HS-27A (cell line): ENCODE measurements at regions not wholly inside any gene's neighbourhood (a gene's known extent, or its start where the extent isn't known, plus 50 kb on each side); places are given as distances from the start of the nearest gene placed in this dataset.
A peak's percentile ranks its signal among the peaks of the same experiment; 100 is the strongest.

Experiments
- DNase-seq: peaks from one replicate; pipeline ENCODE4 v3.0.0-alpha.2; 2012; ENCODE audit warnings: low read depth, missing footprints

GRCh38 chr3:194067949-194068362, 68.0 kb upstream of the HES1 start:
- no peak for DNase-seq

DNA sequence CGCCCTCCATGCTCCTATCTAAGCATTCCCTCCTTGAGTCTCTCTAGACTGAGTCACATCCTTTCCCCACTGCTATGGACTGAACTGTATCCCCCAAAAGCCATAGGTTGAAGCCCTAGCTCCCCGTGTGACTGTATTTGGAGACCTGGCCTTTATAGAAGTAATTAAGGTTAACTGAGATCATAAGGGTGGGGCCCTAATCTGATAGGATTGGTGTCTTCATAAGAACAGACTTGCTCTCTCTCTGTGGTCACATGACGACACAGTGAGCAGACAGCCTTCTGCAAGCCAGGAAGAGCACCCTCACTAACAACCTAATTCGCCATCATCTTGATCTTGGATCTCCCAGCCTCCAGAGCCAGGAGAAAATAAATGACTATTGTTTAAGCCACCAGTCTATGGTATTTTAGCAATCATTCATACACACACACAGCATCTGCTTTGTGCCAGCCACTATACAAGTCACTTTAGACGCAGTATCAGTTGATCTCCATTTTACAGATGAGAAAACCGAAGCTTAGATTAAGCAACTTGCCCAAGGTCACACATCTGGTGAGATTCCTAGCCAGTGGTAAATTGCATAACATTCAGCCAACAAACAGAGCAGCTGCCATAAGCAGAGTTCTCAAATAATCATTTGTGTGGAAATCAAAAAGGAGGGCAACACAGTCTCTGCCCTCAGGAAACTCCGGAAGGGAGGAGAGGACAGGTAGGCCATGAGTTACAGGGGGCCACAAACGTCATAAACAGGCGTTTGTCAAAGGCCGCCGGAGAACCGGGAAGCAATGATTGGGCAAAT, 66.3 kb upstream of the HES1 start:
- no peak for DNase-seq

GRCh38 chr3:194070220-194070633, 65.7 kb upstream of the HES1 start:
- no peak for DNase-seq

- peak; percentile 47 for DNase-seq
Measured at GRCh38 chr3:194070634-194071409, 65.1 kb upstream of the HES1 start.

DNA sequence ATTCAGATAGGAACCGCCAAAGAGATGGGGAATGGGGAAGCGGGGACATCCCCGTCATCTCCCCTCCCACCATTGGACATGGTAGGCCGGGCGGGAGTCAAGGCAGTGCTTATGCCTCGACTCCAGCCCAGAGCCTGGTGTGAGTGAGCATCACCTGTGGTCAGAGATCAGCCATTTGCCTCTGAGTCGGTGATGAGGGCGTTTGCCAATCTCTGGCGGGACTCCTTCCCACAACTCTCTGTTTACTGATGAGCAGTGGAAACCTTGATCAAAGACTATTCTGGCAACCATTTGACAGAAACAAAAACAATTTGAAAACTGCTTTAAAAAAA, 63.9 kb upstream of the HES1 start:
- no peak for DNase-seq

DNA sequence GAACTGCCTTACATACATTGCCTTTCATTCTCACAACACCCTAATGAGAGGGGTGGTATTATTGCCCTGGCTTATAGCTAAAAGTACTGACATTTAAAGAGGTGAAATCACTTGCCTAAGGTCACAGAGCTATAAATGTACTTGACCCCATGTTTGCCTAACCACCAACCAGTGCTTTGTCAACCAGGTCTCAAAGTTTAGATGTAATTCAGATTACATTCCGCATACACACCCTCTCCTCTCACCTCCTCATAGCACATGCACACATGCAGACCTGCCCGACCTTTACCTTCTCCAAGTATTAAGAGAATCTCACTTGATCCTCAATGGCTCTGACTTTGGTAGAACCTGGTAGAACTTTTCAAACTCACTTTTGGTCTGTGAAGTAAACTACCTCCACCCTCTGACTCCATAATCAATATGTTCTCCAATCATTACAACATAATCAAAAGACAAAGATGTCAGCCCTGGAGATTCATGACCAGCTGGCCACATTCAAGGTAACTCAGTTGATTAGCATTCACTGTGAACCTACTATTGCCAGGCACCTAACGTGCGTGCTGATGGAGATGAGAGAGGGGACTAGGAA, 63.2 kb upstream of the HES1 start:
- DNase-seq, result no peak

DNA sequence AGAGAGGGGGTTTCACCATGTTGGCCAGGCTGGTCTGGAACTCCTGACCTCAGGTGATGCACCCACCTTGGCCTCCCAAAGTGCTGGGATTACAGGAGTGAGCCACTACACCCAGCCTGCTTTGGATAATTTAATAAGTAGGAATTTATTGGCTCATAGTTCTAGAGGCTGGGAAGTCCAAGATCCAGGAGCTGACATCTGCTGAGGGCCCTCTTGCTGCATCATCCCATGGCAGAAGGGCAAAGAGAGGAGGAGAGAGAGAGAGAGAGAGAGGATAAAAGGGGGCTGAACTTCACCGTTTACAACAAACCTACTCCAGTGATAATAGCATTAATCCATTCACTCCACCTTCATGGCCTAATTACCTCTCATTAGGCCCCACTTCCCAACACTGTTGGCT, 62.0 kb upstream of the HES1 start:
- no peak for DNase-seq

GRCh38 chr3:194075088-194075615, 60.8 kb upstream of the HES1 start:
- no peak for DNase-seq

DNA sequence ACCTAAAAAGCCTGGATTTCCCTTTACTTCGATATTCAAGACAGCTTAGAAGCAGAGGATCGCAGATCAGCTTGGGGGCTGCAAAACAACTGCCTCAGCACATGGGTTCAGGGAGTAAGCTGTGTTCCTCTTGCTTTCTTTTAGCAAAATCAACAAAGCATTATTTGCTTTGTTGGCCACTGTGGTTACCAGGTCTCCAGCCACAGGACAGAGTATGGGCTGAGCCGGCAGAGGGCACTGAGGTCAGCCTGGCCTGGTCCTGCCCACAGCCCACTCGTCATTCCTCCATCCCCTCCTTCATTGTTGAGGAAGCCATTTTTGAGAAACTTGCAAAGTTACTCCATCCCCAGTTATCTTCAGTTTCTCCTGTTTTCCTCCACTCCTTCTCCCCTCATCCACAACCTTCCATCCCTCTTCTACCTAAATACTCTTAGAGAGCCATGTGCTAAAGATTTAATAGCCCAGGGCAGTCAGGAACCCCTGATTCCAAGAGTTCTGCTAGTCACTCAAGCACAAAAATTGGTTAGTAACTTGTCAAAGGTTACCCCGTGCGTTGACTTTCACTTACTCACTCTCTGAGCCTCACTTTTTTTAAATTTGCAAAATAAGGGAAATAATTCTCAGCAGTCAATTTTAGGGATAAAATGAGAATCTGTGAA, 60.0 kb upstream of the HES1 start:
- DNase-seq, result no peak

DNA sequence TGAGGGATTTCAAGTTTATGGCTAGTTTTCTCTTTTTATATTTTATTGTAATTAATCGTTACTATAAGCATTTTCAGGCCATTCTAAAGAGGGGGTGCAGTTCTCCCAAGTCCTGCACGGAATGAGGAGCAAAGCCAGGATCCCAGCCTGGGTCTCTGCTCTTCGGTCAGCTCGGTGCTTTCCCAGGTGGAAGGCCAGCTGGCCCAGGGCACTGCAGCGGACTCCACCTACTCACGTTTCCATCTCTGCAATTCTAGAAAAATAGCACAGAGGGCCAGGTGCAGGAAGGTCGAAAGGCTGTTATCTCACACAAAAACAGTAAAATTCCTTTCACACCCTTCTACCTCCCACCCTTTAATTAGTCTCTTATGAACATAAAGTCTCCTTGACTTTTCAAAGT, 59.5 kb upstream of the HES1 start:
- DNase-seq, result no peak

- DNase-seq, result no peak
Measured at GRCh38 chr3:194077602-194078001, 58.3 kb upstream of the HES1 start.

GRCh38 chr3:194078045-194078821, 57.7 kb upstream of the HES1 start:
- DNase-seq, result no peak

DNA sequence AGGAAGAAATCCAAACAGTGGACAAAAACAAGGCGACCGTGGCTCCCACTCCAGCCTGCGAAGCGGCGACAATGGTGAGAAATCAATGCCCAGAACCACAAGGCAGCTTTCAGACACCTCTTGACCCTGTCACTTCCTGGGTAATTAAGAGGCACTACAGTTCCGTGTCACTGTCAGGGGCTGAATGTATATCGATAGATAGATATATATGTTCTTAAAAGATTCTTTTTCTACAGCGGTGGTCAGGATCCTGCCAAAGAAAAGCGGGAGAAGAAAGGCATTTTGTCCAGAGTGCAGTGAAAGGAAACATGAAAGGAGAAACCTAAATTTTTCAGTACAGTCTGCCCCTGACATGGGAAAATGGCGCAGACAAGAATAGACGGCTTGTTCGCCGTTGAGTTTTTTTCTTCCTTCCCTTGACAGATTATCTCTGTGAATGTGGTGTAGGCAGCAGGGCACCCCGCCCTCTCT, 56.2 kb upstream of the HES1 start:
- DNase-seq, result no peak

DNA sequence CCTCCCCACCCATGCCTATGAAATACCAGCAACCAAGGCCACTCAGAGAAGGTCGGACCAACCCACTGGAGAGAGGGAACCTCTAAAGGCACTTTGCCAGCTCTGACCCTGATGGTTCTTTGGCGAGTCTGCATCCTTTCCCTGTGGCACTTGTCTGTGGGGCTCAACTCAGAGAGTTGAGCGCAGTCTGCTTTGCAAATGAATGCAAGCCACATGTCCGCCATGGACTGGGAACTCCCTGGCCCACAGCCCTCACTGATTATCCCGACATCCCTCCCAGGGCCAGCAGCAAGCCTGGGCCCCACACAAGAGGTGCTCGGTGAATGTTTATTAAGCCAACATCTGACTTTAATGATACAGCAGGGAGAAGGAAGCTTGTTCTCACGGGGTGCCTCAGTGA, 55.5 kb upstream of the HES1 start:
- DNase-seq, result no peak

GRCh38 chr3:194080913-194081800, 54.8 kb upstream of the HES1 start:
- no peak for DNase-seq

DNA sequence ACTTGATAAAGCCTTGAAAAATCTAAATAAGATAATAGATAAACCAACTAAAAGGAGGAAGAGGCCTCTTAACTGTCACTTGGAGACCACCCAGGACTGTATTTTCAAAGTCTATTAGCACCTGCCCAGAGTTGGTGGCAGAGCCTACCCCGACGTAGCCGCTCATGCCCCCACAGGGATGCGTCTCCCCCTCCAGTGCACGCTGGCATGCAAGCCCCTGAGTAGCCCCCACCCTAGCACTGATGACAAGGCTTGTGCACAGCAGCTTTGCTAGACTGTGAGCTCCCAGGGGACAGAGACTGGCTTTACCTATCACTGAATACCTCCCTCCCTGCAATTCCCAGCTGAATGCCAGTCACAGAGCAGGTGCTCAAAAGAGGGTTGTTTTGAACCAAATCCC, 54.1 kb upstream of the HES1 start:
- no peak for DNase-seq

DNA sequence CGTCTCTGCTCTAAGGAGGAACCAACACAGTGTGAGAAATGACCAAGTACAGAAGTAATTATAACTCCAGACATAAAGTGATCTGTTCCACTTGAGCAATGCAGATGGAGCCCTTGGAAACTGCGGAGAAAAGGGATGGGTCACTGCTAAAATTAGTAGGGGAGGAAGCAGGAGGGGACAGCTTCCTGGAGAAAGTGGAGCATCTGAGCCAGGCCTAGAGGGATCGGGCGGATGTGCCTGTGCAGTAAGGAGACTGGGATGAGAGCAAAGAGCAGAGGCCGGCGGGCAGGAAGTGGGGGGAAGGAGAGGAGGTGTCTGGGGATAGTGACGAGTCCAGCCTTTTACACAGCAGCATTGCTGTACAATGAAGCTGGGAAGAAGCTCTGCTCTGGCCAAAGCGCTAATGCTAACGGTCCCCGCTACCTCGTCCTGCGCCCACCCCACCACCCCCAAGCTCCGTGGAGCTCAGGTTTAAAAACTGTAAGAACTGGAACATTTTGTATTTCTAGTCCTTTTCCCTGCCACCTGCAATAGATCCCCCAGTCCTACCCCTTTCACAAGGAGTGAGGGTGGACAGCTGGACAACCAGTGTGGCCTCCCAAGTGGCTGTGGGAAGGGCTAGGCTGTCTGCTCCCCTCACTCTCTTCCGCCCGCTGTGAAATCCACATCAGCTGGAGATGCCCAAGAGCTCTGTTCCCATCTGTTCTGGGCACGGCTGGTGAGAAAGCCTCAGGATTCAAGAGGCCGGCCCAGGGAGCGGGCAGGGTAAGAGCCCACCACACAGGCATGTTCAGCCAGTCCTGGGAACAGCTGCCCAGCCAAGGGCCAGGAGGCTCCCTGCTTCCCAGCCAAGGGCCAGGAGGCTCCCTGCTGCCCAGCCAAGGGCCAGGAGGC, 53.0 kb upstream of the HES1 start:
- DNase-seq, result no peak

DNA sequence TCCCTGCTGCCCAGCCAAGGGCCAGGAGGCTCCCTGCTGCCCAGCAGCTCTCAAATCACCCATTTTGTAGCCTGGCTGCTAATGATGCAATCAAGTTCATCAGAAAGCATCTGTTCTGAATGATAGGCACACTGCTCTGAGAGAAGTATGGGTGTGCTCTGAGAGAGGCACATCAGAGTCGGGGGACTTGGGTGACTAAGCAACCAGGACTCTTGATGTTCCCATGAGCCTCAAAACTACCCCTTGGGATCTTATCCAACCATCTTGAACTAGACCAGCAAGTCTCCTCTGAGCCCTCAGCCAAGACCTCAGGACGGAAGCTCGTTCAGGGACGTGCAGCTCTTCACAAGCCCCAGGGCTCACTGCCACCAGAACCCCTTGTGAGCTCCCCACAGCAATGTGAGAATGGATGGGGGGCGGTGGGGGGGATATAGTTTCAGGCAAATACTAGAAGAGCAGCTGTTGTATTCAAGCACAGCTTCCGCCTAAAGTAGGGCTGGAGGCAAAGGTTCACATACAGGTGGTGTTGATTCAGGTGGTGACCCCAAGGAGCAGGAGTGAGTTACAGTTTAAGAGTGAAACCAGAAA, 52.2 kb upstream of the HES1 start:
- DNase-seq, result no peak

DNA sequence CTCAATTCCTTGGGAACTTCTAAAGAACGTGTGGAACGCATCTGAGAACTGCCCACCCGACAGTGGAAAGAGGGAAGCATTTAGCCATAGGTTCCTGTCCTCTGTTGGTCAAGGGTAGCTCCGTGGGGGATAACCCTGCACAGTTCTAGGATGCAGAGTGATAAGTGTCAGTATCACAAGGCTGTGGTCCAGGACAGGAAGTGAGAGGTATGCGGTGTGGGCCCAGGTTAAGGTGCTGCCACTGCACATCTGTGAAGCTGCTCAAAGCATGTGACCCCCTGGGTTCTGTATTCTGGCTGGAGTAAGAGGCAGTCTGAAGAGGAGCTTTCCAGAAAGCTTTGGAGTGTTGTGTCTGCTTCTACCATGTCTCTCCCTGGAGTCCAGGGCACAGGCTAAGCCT, 51.7 kb upstream of the HES1 start:
- no peak for DNase-seq
